ENCODE measurements at regions not wholly inside any gene's neighbourhood (a gene's known extent, or its start where the extent isn't known, plus 50 kb on each side); places are given as distances from the start of the nearest gene placed in this dataset.
A peak's percentile ranks its signal among the peaks of the same experiment; 100 is the strongest.
"Not testable (repeated sequence)": the region's sequence is repeated elsewhere in the genome, so short reads cannot be mapped to it uniquely, and the experiment has no call there.

GRCh38 chrX:52261125-52261462 is 76.4 kb downstream of the MAGED4 start:
- Mint-ChIP-seq H3K4me3 (peak overlapping the region; percentile 88), H3K27ac (peak overlapping the region; percentile 91 to 97), H3K9me3 (no peaks in the 10 kb centered on the region), H3K4me1 (ENCODE audit: low read depth in 2 of 2) (peaks cover 7 to 19% of the 10 kb centered on the region in 2 donors), H3K36me3 (no peaks in the 10 kb centered on the region), H3K27me3 (peaks cover 17 to 22% of the 10 kb centered on the region in 2 donors)
- ATAC-seq (no peak), DNase-seq (ENCODE audit: low spot score) (no peak)

GRCh38 chrX:52261463-52262194 is 76.9 kb downstream of the MAGED4 start:
- Mint-ChIP-seq H3K4me1 (ENCODE audit: low read depth in 2 of 2) (peaks cover 7 to 19% of the 10 kb centered on the region in 2 donors), H3K27me3 (peaks cover 14 to 18% of the 10 kb centered on the region in 2 donors), H3K27ac (peak overlapping the region; percentile 91 to 97), H3K4me3 (peak overlapping the region; percentile 88), H3K9me3 (no peaks in the 10 kb centered on the region), H3K36me3 (no peaks in the 10 kb centered on the region)
- ATAC-seq (peak; percentile 99), DNase-seq (ENCODE audit: low spot score) (peak; percentile 95)

GRCh38 chrX:52262195-52262546 is 77.5 kb downstream of the MAGED4 start:
- peak overlapping the region; percentile 88 for H3K4me3 Mint-ChIP-seq
- ATAC-seq = peak in 1 of 2 donors; percentile 28
- peaks cover 7 to 19% of the 10 kb centered on the region in 2 donors for H3K4me1 Mint-ChIP-seq (ENCODE audit: low read depth in 2 of 2)
- peaks cover 9 to 13% of the 10 kb centered on the region in 2 donors for H3K27me3 Mint-ChIP-seq
- H3K36me3 Mint-ChIP-seq = no peaks in the 10 kb centered on the region
- no peaks in the 10 kb centered on the region for H3K9me3 Mint-ChIP-seq
- peak overlapping the region; percentile 91 to 97 for H3K27ac Mint-ChIP-seq
- no peak for DNase-seq (ENCODE audit: low spot score)

DNA sequence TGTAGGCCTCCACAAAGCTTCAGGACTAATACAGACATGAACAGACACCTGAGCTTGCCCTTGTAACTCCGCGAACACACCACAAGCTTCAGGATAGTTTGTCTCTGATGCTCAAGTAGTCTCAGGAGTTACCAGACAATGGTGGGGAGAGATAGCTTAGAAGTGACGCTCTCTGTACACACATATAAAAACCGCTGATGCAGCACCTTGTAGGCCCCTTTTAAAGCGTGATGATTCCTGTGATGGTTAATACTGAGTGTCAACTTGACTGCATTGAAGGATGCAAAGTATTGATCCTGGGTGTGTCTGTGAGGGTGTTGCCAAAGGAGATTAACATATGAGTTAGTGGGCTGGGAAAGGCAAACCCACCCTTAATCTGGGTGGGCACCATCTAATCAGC is 78.7 kb downstream of the MAGED4 start:
- H3K9me3 Mint-ChIP-seq = no peaks in the 10 kb centered on the region
- peaks cover under 1 to 5% of the 10 kb centered on the region in 2 donors for H3K27me3 Mint-ChIP-seq
- H3K36me3 Mint-ChIP-seq = no peaks in the 10 kb centered on the region
- no peak overlapping the region for H3K27ac Mint-ChIP-seq
- no peak overlapping the region for H3K4me3 Mint-ChIP-seq
- DNase-seq (ENCODE audit: low spot score) = no peak
- H3K4me1 Mint-ChIP-seq (ENCODE audit: low read depth in 2 of 2) = peaks cover 7 to 19% of the 10 kb centered on the region in 2 donors
- no peak for ATAC-seq

DNA sequence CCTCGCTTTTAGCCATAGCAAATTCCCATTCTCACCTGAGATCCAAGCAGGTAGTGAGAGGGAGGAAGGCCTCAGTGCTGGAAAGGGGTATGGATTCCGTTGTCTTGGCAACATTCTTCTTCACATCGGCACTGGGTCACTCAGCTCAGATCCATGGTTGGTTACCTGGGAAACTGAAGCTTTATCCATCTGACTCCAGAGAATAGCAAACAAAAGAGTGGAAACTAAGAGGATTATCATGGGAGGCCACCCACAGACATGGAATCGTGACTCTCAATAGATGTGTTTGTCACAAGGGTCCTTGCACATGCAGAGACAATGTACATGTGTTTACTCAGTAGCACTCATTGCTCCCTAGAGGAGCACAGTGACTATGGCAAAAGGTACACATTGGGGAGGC is 81.0 kb downstream of the MAGED4 start:
- H3K4me1 Mint-ChIP-seq (ENCODE audit: low read depth in 2 of 2) = peaks cover 6 to 19% of the 10 kb centered on the region in 2 donors
- DNase-seq (ENCODE audit: low spot score) (no peak), ATAC-seq (no peak)
- H3K9me3 Mint-ChIP-seq = no peaks in the 10 kb centered on the region
- peaks cover 0 to 23% of the 10 kb centered on the region in 2 donors for H3K27me3 Mint-ChIP-seq
- no peaks in the 10 kb centered on the region for H3K36me3 Mint-ChIP-seq
- no peak overlapping the region for H3K4me3 Mint-ChIP-seq
- no peak overlapping the region for H3K27ac Mint-ChIP-seq

DNA sequence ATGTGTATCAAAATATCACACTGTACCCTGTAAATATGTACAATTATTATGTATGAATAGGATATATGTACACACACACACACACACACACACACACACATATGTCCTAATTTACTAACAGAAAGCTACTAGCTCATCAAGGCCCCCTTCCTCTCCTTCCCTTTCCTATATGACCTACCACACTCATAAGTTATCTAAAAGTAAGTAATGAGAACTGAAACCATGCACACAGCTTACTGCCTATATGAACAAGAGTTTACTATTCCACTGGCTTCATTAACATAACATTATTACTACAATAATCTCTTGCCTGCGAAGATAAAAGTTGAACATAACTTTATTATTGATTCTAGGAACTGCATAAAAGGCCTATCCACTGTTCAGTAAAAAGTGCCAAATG is 83.8 kb downstream of the MAGED4 start:
- not testable (repeated sequence) for H3K4me3 Mint-ChIP-seq; H3K36me3 Mint-ChIP-seq; H3K4me1 Mint-ChIP-seq (ENCODE audit: low read depth in 2 of 2)

DNA sequence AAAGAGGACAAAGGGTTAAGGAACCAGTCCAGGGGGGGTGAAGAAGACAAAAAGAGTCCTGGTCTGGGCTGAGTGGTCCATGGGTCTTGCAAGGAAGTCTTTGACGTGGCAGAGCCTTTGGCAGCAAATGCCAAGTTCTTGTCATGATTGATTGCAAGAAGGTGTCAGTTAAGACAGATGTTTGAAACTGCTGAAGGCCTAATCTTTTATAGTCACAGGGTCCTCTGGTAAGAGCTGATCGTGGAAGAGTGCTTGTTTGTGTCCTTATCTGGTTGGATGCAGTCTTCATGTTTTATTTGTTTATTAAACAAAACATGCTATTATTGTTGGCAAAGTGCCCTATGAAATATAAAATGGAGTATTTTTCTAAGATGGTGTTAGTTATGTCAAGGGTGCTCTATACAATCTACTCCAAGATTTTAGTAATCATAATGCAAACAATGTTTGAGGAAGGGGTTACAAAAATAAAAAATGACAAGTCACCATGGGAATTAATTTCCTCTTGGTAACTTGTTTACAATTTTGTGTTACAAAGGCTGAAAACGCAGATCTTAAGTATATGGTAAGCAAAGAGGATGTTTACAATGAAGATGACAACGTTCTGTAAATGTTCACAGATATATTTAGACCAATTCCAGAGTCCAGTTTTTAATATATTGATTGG is 85.9 kb downstream of the MAGED4 start:
- no peak for DNase-seq (ENCODE audit: low spot score)
- Mint-ChIP-seq H3K27ac (no peak overlapping the region), H3K27me3 (peaks cover 0 to 47% of the 10 kb centered on the region in 2 donors), H3K4me3 (no peak overlapping the region), H3K9me3 (no peaks in the 10 kb centered on the region), H3K4me1 (ENCODE audit: low read depth in 2 of 2) (no peaks in the 10 kb centered on the region), H3K36me3 (no peaks in the 10 kb centered on the region)
- no peak for ATAC-seq

More for the DNA sequence above, 83.8 kb downstream of the MAGED4 start:
- peaks cover 0 to 40% of the 10 kb centered on the region in 2 donors for H3K27me3 Mint-ChIP-seq
- not testable (repeated sequence) for H3K9me3 Mint-ChIP-seq; ATAC-seq; DNase-seq (ENCODE audit: low spot score); H3K27ac Mint-ChIP-seq

DNA sequence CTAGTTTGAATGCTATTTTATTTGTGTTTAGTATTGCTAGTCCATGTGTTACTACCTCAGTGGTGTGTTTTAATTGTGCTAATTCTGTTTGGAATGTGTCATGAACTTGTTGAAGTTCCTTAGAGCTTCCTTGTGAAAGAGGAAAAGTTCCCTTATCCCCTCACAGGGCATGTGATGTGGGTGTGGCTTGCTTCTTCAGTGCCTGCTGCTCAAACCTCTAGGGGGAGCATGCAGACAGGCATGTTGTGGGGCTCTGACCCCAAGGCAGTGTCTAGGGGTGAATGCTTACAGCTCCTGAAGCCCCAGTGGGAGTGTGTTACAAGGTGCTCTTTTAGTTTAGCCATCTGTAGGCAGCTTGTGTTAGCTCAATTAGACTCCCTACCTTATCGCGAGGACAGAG is 86.5 kb downstream of the MAGED4 start:
- Mint-ChIP-seq H3K4me1 (ENCODE audit: low read depth in 2 of 2) (no peaks in the 10 kb centered on the region), H3K9me3 (no peaks in the 10 kb centered on the region), H3K27me3 (peaks cover 0 to 48% of the 10 kb centered on the region in 2 donors), H3K27ac (no peak overlapping the region), H3K4me3 (no peak overlapping the region), H3K36me3 (no peaks in the 10 kb centered on the region)
- DNase-seq (ENCODE audit: low spot score) (no peak), ATAC-seq (no peak)

DNA sequence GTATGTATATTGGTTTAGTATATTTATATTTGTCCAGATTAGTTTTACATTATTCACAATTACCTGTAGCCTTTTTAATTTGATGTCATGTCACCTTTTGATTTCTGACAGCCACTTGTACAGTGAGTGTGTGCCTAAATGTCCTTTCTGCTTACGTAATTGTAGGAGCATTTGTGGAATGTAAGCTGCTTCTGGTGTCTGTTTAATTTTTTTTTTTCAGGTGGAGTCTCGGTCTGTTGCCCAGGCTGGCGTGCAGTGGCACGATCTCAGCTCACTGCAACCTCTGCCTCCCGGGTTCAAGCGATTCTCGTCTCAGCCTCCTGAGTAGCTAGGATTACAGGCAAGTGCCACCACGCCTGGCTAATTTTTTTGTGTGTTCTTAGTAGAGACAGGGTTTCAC is 91.2 kb upstream of the XAGE2 start:
- H3K9me3 Mint-ChIP-seq = no peaks in the 10 kb centered on the region
- H3K27ac Mint-ChIP-seq = no peak overlapping the region
- ATAC-seq (no peak), DNase-seq (ENCODE audit: low spot score) (no peak)
- H3K4me1 Mint-ChIP-seq (ENCODE audit: low read depth in 2 of 2) = no peaks in the 10 kb centered on the region
- no peaks in the 10 kb centered on the region for H3K36me3 Mint-ChIP-seq
- peaks cover 0 to 31% of the 10 kb centered on the region in 2 donors for H3K27me3 Mint-ChIP-seq
- H3K4me3 Mint-ChIP-seq = no peak overlapping the region

- peaks cover 0 to 16% of the 10 kb centered on the region in 2 donors for H3K27me3 Mint-ChIP-seq
- no peaks in the 10 kb centered on the region for H3K4me1 Mint-ChIP-seq (ENCODE audit: low read depth in 2 of 2)
- ATAC-seq = no peak
- H3K27ac Mint-ChIP-seq = no peak overlapping the region
- H3K4me3 Mint-ChIP-seq = no peak overlapping the region
- no peak for DNase-seq (ENCODE audit: low spot score)
- H3K9me3 Mint-ChIP-seq = no peaks in the 10 kb centered on the region
- H3K36me3 Mint-ChIP-seq = no peaks in the 10 kb centered on the region
These were observed 88.0 kb upstream of the XAGE2 start for GRCh38 chrX:52280812-52281211.

GRCh38 chrX:52284865-52285264 is 84.0 kb upstream of the XAGE2 start:
- ATAC-seq (no peak), DNase-seq (ENCODE audit: low spot score) (no peak)
- no peak overlapping the region for H3K27ac Mint-ChIP-seq
- no peak overlapping the region for H3K4me3 Mint-ChIP-seq
- H3K4me1 Mint-ChIP-seq (ENCODE audit: low read depth in 2 of 2) = no peaks in the 10 kb centered on the region
- H3K9me3 Mint-ChIP-seq = no peaks in the 10 kb centered on the region
- H3K36me3 Mint-ChIP-seq = no peaks in the 10 kb centered on the region
- peaks cover 0 to 16% of the 10 kb centered on the region in 2 donors for H3K27me3 Mint-ChIP-seq

DNA sequence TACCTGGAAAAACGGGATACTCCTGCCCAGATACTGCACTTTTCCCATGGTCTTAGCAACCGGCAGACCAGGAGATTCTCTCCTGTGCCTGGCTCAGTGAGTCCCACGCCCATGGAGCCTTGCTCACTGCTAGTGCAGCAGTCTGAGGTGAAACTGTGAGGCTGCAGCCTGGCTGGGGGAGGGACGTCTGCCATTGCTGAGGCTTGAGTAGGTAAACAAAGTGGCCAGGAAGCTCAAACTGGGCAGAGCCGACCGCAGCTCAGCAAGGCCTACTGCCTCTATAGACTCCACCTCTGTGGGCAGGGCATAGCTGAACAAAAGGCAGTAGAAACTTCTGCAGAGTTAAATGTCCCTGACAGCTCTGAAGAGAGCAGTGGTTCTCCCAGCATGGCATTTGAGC is 69.9 kb upstream of the XAGE2 start:
- not testable (repeated sequence) for H3K9me3 Mint-ChIP-seq; ATAC-seq; H3K4me1 Mint-ChIP-seq (ENCODE audit: low read depth in 2 of 2); H3K36me3 Mint-ChIP-seq; H3K4me3 Mint-ChIP-seq; H3K27ac Mint-ChIP-seq; DNase-seq (ENCODE audit: low spot score)
- peaks cover 6 to 19% of the 10 kb centered on the region in 2 donors for H3K27me3 Mint-ChIP-seq

DNA sequence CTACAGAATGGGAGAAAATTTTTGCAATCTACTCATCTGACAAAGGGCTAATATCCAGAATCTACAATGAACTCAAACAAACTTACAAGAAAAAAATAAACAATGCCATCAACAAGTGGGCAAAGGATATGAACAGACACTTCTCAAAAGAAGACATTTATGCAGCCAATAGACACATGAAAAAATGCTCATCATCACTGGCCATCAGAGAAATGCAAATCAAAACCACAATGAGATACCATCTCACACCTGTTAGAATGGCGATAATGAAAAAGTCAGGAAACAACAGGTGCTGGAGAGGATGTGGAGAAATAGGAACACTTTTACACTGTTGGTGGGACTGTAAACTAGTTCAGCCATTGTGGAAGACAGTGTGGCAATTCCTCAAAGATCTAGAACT is 60.3 kb upstream of the XAGE2 start:
- not testable (repeated sequence) for H3K27ac Mint-ChIP-seq; ATAC-seq; H3K36me3 Mint-ChIP-seq; H3K4me3 Mint-ChIP-seq; H3K9me3 Mint-ChIP-seq; DNase-seq (ENCODE audit: low spot score); H3K4me1 Mint-ChIP-seq (ENCODE audit: low read depth in 2 of 2); H3K27me3 Mint-ChIP-seq

Data from natural killer cell treated with Interleukin-12 subunit alpha and Interleukin-12 subunit beta and Interleukin-15 and Interleukin-18, amount 100 ng/mL, for 72 hours (primary cell).